Stomach smooth muscle (tissue), 2 donors: ENCODE measurements at regions not wholly inside any gene's neighbourhood (a gene's known extent, or its start where the extent isn't known, plus 50 kb on each side); places are given as distances from the start of the nearest gene placed in this dataset.

Source experiments
- H3K27ac ChIP-seq: one replicate; pipeline ENCODE4 v1.7.0; 2013; ENCODE audit warnings: mild to moderate bottlenecking, low read length, inconsistent platforms
- H3K27me3 ChIP-seq, 2 donors: one replicate each; pipeline ENCODE4 v1.7.0; 2013; ENCODE audit warnings: low read length in 2 of 2; ENCODE audit not compliant: insufficient read depth in 2 of 2, control insufficient read depth in 1 of 2
- H3K36me3 ChIP-seq, 2 donors: one replicate each; pipeline ENCODE4 v1.7.0; 2013; ENCODE audit warnings: low read length in 2 of 2; ENCODE audit not compliant: control insufficient read depth in 2 of 2, insufficient read depth in 2 of 2
- H3K4me1 ChIP-seq: one replicate; pipeline ENCODE4 v1.7.0; 2013; ENCODE audit warnings: low read length; ENCODE audit not compliant: control insufficient read depth, insufficient read depth
- H3K4me3 ChIP-seq, 2 donors: one replicate each; pipeline ENCODE4 v1.7.0; 2013; ENCODE audit warnings: low read length in 2 of 2
- H3K9ac ChIP-seq, 2 donors: one replicate each; pipeline ENCODE4 v1.7.0; 2013; ENCODE audit warnings: low read length in 2 of 2, mild to moderate bottlenecking in 1 of 2
- H3K9me3 ChIP-seq, 2 donors: one replicate each; pipeline ENCODE4 v1.7.0; 2013; ENCODE audit warnings: low read length in 2 of 2; ENCODE audit not compliant: control insufficient read depth in 2 of 2
- donor health status: healthy.
- donor health status: Pancreatic carcinoma.

- no peaks in the 10 kb centered on the region for H3K9me3 ChIP-seq
- H3K27ac ChIP-seq: no peak overlapping the region
- no peak overlapping the region for H3K9ac ChIP-seq
- no peak overlapping the region for H3K4me3 ChIP-seq
- no peaks in the 10 kb centered on the region for H3K27me3 ChIP-seq
- H3K36me3 ChIP-seq: no peaks in the 10 kb centered on the region
- H3K4me1 ChIP-seq: peaks cover 4% of the 10 kb centered on the region
Measured at GRCh38 chr16:85428899-85429775, 184.0 kb upstream of the GSE1 start.

- Histone ChIP-seq H3K4me3 (no peak overlapping the region), H3K27me3 (no peaks in the 10 kb centered on the region), H3K4me1 (peaks cover 4% of the 10 kb centered on the region), H3K9me3 (no peaks in the 10 kb centered on the region), H3K36me3 (no peaks in the 10 kb centered on the region), H3K27ac (no peak overlapping the region), H3K9ac (no peak overlapping the region)
Measured at GRCh38 chr16:85429776-85430522, 183.2 kb upstream of the GSE1 start.

GRCh38 chr16:85430523-85431421, 182.3 kb upstream of the GSE1 start:
- Histone ChIP-seq H3K4me1 (peaks cover 4% of the 10 kb centered on the region), H3K27ac (no peak overlapping the region), H3K9ac (no peak overlapping the region), H3K9me3 (no peaks in the 10 kb centered on the region), H3K36me3 (no peaks in the 10 kb centered on the region), H3K27me3 (no peaks in the 10 kb centered on the region), H3K4me3 (no peak overlapping the region)

GRCh38 chr16:85431431-85432124, 181.5 kb upstream of the GSE1 start:
- Histone ChIP-seq H3K36me3 (no peaks in the 10 kb centered on the region), H3K27me3 (no peaks in the 10 kb centered on the region), H3K27ac (no peak overlapping the region), H3K4me1 (peaks cover 10% of the 10 kb centered on the region), H3K9ac (no peak overlapping the region), H3K9me3 (no peaks in the 10 kb centered on the region), H3K4me3 (no peak overlapping the region)

- Histone ChIP-seq H3K27ac (no peak overlapping the region), H3K4me3 (no peak overlapping the region), H3K27me3 (no peaks in the 10 kb centered on the region), H3K36me3 (no peaks in the 10 kb centered on the region), H3K9me3 (no peaks in the 10 kb centered on the region), H3K4me1 (peaks cover 20% of the 10 kb centered on the region), H3K9ac (no peak overlapping the region)
Measured at GRCh38 chr16:85432606-85433005, 180.5 kb upstream of the GSE1 start.

GRCh38 chr16:85433477-85433876, 179.6 kb upstream of the GSE1 start:
- Histone ChIP-seq H3K9ac (no peak overlapping the region), H3K4me1 (peaks cover 23% of the 10 kb centered on the region), H3K36me3 (no peaks in the 10 kb centered on the region), H3K4me3 (no peak overlapping the region), H3K27me3 (no peaks in the 10 kb centered on the region), H3K27ac (no peak overlapping the region), H3K9me3 (no peaks in the 10 kb centered on the region)

- no peaks in the 10 kb centered on the region for H3K27me3 ChIP-seq
- H3K27ac ChIP-seq: no peak overlapping the region
- peaks cover 20% of the 10 kb centered on the region for H3K4me1 ChIP-seq
- peaks cover 0 to 4% of the 10 kb centered on the region in 2 donors for H3K36me3 ChIP-seq
- H3K9ac ChIP-seq: no peak overlapping the region
- no peaks in the 10 kb centered on the region for H3K9me3 ChIP-seq
- no peak overlapping the region for H3K4me3 ChIP-seq
Measured at GRCh38 chr16:85435286-85435685, 177.8 kb upstream of the GSE1 start.

GRCh38 chr16:85435700-85436099, 177.4 kb upstream of the GSE1 start:
- Histone ChIP-seq H3K9ac (no peak overlapping the region), H3K9me3 (no peaks in the 10 kb centered on the region), H3K27me3 (no peaks in the 10 kb centered on the region), H3K4me1 (peaks cover 20% of the 10 kb centered on the region), H3K27ac (peak overlapping the region; percentile 37), H3K36me3 (peaks cover 0 to 4% of the 10 kb centered on the region in 2 donors), H3K4me3 (no peak overlapping the region)

- Histone ChIP-seq H3K9me3 (no peaks in the 10 kb centered on the region), H3K36me3 (peaks cover 0 to 4% of the 10 kb centered on the region in 2 donors), H3K27ac (peak overlapping the region; percentile 37), H3K4me1 (peaks cover 20% of the 10 kb centered on the region), H3K4me3 (peak overlapping the region in 1 of 2 donors; percentile 40), H3K27me3 (no peaks in the 10 kb centered on the region), H3K9ac (peak overlapping the region; percentile 42 to 51)
Measured at GRCh38 chr16:85436207-85436606, 176.9 kb upstream of the GSE1 start.

- Histone ChIP-seq H3K9ac (peak overlapping the region; percentile 42 to 51), H3K4me3 (peak overlapping the region in 1 of 2 donors; percentile 40), H3K9me3 (no peaks in the 10 kb centered on the region), H3K27me3 (no peaks in the 10 kb centered on the region), H3K4me1 (peaks cover 20% of the 10 kb centered on the region), H3K27ac (peak overlapping the region; percentile 37), H3K36me3 (peaks cover 0 to 4% of the 10 kb centered on the region in 2 donors)
Measured at GRCh38 chr16:85436636-85437165, 176.4 kb upstream of the GSE1 start.
